GM18498 (cell line): ENCODE measurements at regions not wholly inside any gene's neighbourhood (a gene's known extent, or its start where the extent isn't known, plus 50 kb on each side); places are given as distances from the start of the nearest gene placed in this dataset.

Experiments used
- ATAC-seq: cut with Tn5 transposase; IDR thresholded peaks from one replicate; pipeline ENCODE4 v1.9.1; 2021; ENCODE audit warnings: mild to moderate bottlenecking, moderate library complexity; ENCODE audit not compliant: unreplicated experiment

DNA sequence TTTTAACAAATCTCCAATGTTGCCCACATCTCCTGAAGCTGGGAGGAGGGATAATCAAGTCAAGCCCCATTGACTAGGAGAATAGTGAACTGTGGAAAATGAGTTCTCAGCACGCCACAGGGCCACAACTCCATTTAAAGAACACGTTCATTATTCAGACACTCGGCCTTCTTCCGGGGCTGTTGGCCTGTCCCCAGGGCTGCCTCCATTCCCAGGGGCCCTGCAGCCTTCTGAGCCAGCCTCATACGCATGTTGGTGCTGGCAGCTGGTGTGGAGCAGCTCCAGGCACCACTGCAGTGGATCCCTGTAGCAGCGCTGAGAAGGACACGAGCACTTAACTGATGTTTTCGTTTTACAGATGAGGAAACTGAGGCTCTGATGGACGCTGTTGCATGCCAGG, 87.5 kb upstream of the RCN1 start:
- ATAC-seq: no peak

DNA sequence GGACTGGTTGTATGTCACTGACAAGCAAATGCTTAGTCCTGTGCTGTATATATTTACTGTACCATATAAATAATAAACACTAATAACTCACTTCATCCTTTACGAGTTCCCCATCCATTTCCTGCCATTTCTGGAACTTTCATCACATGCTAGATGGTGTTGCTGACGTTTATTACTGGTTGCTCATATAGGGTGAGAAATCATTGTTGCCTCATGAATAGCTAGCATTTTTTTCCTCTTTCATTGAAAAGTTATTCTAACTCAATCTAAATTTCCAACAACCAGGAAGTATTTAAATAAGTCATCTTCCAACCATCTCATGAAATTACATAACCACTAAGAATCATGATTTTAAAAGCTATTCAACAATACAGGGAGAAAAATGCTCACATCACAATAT, 88.6 kb upstream of the RCN1 start:
- ATAC-seq: no peak

DNA sequence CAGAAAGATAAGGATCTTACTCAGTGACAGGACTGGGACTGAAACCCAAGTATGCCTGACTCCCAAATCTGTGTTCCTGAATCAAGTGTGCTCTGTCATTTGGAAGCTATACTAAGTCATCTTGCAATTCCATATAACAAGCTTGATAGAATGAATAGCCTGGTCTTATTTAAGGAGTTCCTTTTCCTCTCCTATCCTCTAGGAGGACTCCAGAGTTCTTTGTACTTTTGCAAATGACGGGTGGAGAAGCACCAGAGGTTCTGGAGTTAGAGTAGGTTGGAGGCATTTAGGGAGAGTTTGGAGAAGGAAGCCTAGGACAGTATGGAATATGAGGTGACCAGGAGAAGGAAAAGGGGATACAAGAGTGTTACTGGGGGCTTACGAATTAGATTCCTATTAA, 92.9 kb upstream of the RCN1 start:
- ATAC-seq: no peak

GRCh38 chr11:31996159-31996881, 94.6 kb upstream of the RCN1 start:
- no peak for ATAC-seq

- ATAC-seq: peak; percentile 90
These were observed 95.3 kb upstream of the RCN1 start for GRCh38 chr11:31995525-31996094.

GRCh38 chr11:31995032-31995431, 95.8 kb upstream of the RCN1 start:
- no peak for ATAC-seq

GRCh38 chr11:31987118-31988005, 103.5 kb upstream of the RCN1 start:
- ATAC-seq: no peak

GRCh38 chr11:31986201-31986889, 104.5 kb upstream of the RCN1 start:
- no peak for ATAC-seq

DNA sequence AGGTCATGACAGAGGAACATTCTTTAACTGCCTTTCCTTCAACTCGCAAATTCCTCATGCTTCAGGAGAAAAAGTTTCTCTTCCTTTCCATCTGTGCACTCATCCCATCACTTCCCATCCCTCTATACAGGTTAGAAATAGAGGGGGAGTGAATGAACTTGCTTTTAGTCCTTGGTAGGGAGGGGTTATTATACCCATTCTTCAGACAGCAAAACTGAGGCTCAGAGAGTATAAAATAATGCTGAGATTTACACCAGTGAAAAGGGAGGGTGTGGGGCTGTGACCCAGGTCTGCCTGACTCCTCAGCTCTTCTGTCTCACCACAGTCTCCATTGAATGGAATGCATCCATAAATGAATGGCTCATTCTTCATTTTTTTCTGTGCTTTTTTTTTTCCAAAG, 109.4 kb upstream of the RCN1 start:
- ATAC-seq: no peak

DNA sequence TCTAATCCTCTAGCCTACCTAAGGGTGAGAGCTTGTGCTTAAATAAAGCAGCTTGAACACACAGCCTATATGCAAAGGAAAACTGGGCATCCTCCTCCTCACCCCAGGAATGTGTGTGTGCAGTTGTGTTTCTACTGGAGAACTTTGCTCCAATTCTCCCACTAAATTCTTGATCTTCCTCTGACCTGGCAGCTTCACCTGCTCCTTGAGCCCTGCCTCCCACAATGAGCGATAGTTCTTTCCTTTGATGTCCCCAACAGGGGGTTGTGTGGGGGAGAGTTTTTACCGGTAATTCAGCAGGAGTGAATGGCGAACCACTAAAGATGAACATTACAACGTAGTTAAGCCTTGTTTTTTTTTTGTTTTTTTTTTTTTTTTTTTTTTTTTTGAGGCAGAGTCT, 113.5 kb upstream of the RCN1 start:
- ATAC-seq: no peak

- no peak for ATAC-seq
These were observed 116.3 kb upstream of the RCN1 start for GRCh38 chr11:31974366-31975136.

- no peak for ATAC-seq
These were observed 117.7 kb upstream of the RCN1 start for GRCh38 chr11:31973172-31973571.

GRCh38 chr11:31972623-31973022, 118.3 kb upstream of the RCN1 start:
- ATAC-seq: no peak

DNA sequence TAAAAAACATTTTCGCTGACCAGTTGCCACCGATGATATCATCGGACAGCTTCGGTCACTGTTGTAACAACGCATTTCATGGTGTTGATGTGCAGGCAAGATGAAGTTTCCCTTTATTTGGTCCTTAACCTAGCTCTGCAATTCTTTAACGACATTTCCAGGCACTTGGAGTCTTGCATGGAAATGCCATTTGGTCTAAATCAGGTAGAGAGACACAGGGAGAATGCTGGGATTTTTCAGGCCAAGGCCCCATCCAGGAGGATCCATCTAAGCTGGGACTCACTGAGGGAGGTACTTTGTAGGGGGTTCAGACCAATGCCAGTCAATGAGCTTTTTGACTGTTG, 121.5 kb upstream of the RCN1 start:
- no peak for ATAC-seq

GRCh38 chr11:31968461-31969358, 122.2 kb upstream of the RCN1 start:
- no peak for ATAC-seq

GRCh38 chr11:31967404-31968130, 123.3 kb upstream of the RCN1 start:
- no peak for ATAC-seq

- no peak for ATAC-seq
These were observed 124.0 kb upstream of the RCN1 start for GRCh38 chr11:31966846-31967245.

DNA sequence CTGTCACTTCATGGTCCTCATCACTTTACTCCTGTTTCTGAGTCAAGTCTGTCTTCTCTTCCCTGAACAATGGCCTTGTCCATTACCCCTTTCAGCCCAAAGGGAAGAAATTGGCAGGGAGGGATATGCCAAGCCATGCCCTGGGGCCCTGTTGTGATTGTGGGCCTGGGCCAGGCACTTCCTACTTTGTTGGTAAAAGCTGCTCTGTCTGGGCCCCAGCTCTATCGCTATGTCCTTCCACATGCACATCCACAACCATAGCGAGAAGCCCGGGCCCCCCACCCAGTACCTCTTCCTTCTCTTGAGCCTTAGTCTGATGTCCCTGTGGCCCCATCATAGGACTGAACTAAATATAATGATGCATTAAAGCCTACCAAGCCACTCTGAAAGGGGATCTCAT, 126.7 kb upstream of the RCN1 start:
- no peak for ATAC-seq

DNA sequence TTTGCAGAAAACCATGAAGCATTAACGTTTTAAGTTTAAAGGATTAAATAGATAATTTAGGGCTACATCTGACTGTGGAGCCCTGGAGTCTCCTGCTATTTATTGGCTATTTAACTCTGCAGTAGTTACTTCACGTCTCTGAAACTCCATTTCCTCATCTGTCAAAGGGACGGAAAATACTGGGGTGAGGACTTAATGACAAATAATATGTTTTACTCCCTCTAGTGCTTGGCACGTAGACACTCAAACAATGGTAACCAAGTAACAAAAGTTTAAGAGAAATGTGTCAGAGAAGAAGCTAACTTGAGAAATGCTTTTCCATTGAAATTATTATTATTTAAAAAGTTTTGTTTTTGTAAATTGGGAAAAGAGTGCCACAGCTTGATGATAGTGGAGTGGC, 130.7 kb upstream of the RCN1 start:
- ATAC-seq: no peak
